ENCODE measurements at regions not wholly inside any gene's neighbourhood (a gene's known extent, or its start where the extent isn't known, plus 50 kb on each side); places are given as distances from the start of the nearest gene placed in this dataset.

DNA sequence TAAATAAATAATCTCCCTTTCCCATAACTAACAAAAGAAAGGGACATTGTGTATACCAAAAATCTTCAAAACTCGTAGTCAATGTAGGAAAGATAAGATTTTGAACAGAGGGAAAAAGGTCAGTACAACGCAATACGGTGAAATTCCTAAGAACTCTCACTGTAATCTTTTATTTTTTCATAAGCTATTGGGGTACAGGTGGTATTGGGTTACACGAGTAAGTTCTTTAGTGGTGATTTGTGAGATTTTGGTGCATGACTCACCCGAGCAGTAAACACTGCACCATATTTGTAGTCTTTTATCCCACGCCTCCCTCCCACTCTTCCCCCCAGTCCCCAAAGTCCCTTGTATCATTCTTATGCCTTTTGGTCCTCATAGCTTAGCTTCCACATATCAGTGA, 718.0 kb downstream of the TBL1XR1 start:
- no peak overlapping the region for H3K4me2 ChIP-seq (ENCODE audit: low read depth, low read length, poor library complexity, severe bottlenecking)
- H3K4me1 ChIP-seq (ENCODE audit: low read length) = no peaks in the 10 kb centered on the region
- peaks cover 4% of the 10 kb centered on the region; the same call in 1 of the 2 replicates for H3K9me3 ChIP-seq (ENCODE audit: low read length)
- DNase-seq = no peak
- no peak overlapping the region for H3K9ac ChIP-seq (ENCODE audit: low read length)
- no peaks in the 10 kb centered on the region for H4K20me1 ChIP-seq (ENCODE audit: insufficient read depth, low read depth, low read length)
- H3K36me3 ChIP-seq (ENCODE audit: insufficient read depth, low read length) = no peaks in the 10 kb centered on the region
- no peak overlapping the region for H3K27ac ChIP-seq (ENCODE audit: low read length)
- H3K9me2 ChIP-seq (replicated peaks; ENCODE audit: insufficient read depth, low read length) = no peaks in the 10 kb centered on the region
- H3K4me3 ChIP-seq (ENCODE audit: low read length) = no peak overlapping the region
- H3K79me2 ChIP-seq (ENCODE audit: low read length) = no peaks in the 10 kb centered on the region
- H2AFZ ChIP-seq (ENCODE audit: low read length) = no peak overlapping the region
- H3K27me3 ChIP-seq (ENCODE audit: low read length) = no peaks in the 10 kb centered on the region

DNA sequence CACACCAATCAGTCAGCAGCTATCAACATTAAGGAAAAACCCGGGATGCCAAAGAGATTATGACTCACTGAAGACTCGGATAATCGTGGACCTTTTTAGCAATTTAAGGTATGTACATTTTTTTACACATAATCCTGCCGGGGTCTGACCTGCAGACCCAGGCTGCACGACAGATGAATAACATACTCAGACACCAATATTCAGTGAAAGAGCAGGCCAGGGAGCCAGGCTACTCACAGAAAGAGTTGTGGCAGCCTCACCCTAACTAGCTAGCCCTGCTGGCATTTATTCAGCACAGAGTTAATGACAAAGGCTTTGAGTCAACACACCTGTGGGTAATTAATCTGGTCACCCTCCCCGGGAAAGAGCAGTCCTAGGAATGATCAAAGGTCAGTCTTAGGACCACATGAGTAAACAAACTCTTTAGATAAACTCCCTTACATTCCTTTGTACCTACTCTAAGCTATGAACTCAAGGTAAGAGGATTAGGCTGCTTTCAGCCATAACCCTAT, 727.5 kb downstream of the TBL1XR1 start:
- H3K9me2 ChIP-seq (replicated peaks; ENCODE audit: insufficient read depth, low read length) = no peaks in the 10 kb centered on the region; the same call in none of the 2 replicates
- H2AFZ ChIP-seq (ENCODE audit: low read length) = no peak overlapping the region
- no peaks in the 10 kb centered on the region for H4K20me1 ChIP-seq (ENCODE audit: insufficient read depth, low read depth, low read length)
- H3K9me3 ChIP-seq (ENCODE audit: low read length) = peaks cover 13% of the 10 kb centered on the region; the same call in 1 of the 2 replicates
- no peak overlapping the region for H3K4me2 ChIP-seq (ENCODE audit: low read depth, low read length, poor library complexity, severe bottlenecking)
- H3K9ac ChIP-seq (ENCODE audit: low read length) = no peak overlapping the region
- H3K4me3 ChIP-seq (ENCODE audit: low read length) = no peak overlapping the region
- no peaks in the 10 kb centered on the region for H3K36me3 ChIP-seq (ENCODE audit: insufficient read depth, low read length)
- no peak overlapping the region for H3K27ac ChIP-seq (ENCODE audit: low read length)
- H3K27me3 ChIP-seq (ENCODE audit: low read length) = no peaks in the 10 kb centered on the region
- DNase-seq = no peak
- H3K4me1 ChIP-seq (ENCODE audit: low read length) = no peaks in the 10 kb centered on the region
- H3K79me2 ChIP-seq (ENCODE audit: low read length) = no peaks in the 10 kb centered on the region

DNA sequence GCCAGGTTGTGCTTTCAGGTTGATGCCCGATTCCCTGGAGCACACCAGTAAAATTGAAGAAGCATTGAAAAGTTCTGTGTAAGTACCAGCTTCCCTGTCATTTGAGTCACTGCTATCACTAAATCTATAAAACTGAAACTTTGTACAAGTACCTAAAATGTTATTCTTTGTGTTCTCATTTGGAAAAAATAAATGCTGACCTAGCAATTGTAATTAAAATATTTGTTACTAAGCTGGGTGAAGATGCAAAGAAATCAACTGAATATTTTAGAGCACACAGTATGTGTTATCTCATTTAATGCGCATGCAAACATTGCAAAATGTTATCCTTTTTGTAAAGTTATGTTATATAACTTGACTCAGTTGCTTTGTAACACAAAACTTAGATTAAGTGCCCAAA, 733.7 kb downstream of the TBL1XR1 start:
- no peak for DNase-seq
- peaks cover 11% of the 10 kb centered on the region for H3K9me3 ChIP-seq (ENCODE audit: low read length)

DNA sequence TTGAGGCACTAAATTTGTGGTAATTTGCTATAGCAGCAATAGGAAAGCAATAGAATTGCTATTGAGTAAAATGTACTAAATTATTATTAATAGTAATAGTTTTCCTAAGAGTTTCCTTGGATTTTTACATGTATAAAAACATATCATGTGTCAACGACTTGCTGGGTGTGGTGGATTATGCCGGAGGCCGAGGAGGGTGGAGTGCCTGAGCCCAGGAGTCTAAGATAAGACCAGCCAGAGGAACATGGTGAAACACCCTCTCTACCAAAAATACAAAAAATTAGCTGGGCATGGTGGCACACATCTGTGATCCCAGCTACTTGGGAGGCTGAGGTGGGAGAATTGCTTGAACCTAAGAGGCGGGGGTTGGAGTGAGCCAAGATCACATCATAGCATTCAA, 749.9 kb downstream of the TBL1XR1 start:
- Histone ChIP-seq H4K20me1 (ENCODE audit: insufficient read depth, low read depth, low read length) (no peaks in the 10 kb centered on the region), H3K27me3 (ENCODE audit: low read length) (no peaks in the 10 kb centered on the region), H3K9me3 (ENCODE audit: low read length) (peaks cover 13% of the 10 kb centered on the region), H3K9ac (ENCODE audit: low read length) (no peak overlapping the region), H3K79me2 (ENCODE audit: low read length) (no peaks in the 10 kb centered on the region), H3K36me3 (ENCODE audit: insufficient read depth, low read length) (no peaks in the 10 kb centered on the region), H3K4me1 (ENCODE audit: low read length) (no peaks in the 10 kb centered on the region), H3K4me3 (ENCODE audit: low read length) (no peak overlapping the region), H2AFZ (ENCODE audit: low read length) (no peak overlapping the region), H3K9me2 (replicated peaks; ENCODE audit: insufficient read depth, low read length) (no peaks in the 10 kb centered on the region), H3K4me2 (ENCODE audit: low read depth, low read length, poor library complexity, severe bottlenecking) (no peak overlapping the region), H3K27ac (ENCODE audit: low read length) (no peak overlapping the region)
- DNase-seq = no peak

More for the DNA sequence above, 733.7 kb downstream of the TBL1XR1 start:
- H2AFZ ChIP-seq (ENCODE audit: low read length) = no peak overlapping the region
- no peaks in the 10 kb centered on the region for H4K20me1 ChIP-seq (ENCODE audit: insufficient read depth, low read depth, low read length)
- no peaks in the 10 kb centered on the region for H3K27me3 ChIP-seq (ENCODE audit: low read length)
- H3K79me2 ChIP-seq (ENCODE audit: low read length) = no peaks in the 10 kb centered on the region
- H3K9me2 ChIP-seq (replicated peaks; ENCODE audit: insufficient read depth, low read length) = no peaks in the 10 kb centered on the region; the same call in 1 of the 2 replicates
- H3K4me2 ChIP-seq (ENCODE audit: low read depth, low read length, poor library complexity, severe bottlenecking) = no peak overlapping the region
- no peaks in the 10 kb centered on the region for H3K36me3 ChIP-seq (ENCODE audit: insufficient read depth, low read length)
- H3K4me3 ChIP-seq (ENCODE audit: low read length) = no peak overlapping the region
- H3K9ac ChIP-seq (ENCODE audit: low read length) = no peak overlapping the region
- H3K27ac ChIP-seq (ENCODE audit: low read length) = no peak overlapping the region
- H3K4me1 ChIP-seq (ENCODE audit: low read length) = no peaks in the 10 kb centered on the region

DNA sequence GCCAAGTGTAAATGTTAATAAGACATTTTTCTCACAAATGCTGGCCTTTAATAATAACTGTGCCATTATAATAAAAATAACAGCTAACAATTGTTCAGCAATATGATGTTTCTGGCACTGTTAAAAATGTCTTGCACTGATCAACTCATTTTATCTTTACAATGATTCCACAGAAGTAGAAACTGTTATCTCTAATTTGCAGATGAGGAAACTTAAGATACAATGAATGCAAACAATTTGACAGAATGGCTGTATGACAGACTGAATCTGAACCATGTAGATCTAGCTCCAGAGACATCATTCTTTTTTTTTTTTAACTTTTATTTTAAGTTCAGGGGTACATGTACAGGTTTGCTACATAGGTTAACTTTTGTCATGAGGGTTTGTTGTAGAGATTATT, 755.0 kb downstream of the TBL1XR1 start:
- H3K27ac ChIP-seq (ENCODE audit: low read length) = no peak overlapping the region

DNA sequence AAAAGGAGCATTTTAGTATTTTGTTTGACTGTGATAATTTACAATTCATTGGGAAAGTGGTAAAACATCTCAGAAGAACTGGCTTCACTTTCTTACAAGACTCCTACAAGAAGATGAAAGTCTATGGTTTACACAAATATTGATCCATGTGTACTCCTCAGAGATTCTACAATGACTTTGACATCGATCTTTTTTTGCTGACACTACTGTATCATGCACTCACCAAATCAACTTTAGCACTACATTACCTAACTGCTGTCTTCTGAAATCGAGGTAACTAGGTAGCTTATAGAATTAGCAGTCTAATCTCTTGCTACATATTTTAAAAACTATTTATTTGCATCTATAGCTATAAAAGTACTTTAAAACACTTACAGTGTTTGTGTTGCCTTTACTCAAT, 757.6 kb downstream of the TBL1XR1 start:
- Histone ChIP-seq H3K4me3 (ENCODE audit: low read length) (no peak overlapping the region), H3K9me2 (replicated peaks; ENCODE audit: insufficient read depth, low read length) (no peaks in the 10 kb centered on the region), H4K20me1 (ENCODE audit: insufficient read depth, low read depth, low read length) (no peaks in the 10 kb centered on the region), H2AFZ (ENCODE audit: low read length) (no peak overlapping the region), H3K4me1 (ENCODE audit: low read length) (no peaks in the 10 kb centered on the region), H3K9ac (ENCODE audit: low read length) (no peak overlapping the region), H3K36me3 (ENCODE audit: insufficient read depth, low read length) (no peaks in the 10 kb centered on the region), H3K27ac (ENCODE audit: low read length) (no peak overlapping the region), H3K79me2 (ENCODE audit: low read length) (no peaks in the 10 kb centered on the region), H3K9me3 (ENCODE audit: low read length) (peaks cover 10% of the 10 kb centered on the region), H3K27me3 (ENCODE audit: low read length) (no peaks in the 10 kb centered on the region), H3K4me2 (ENCODE audit: low read depth, low read length, poor library complexity, severe bottlenecking) (no peak overlapping the region)
- no peak for DNase-seq

More for the DNA sequence above, 755.0 kb downstream of the TBL1XR1 start:
- H3K79me2 ChIP-seq (ENCODE audit: low read length) = no peaks in the 10 kb centered on the region
- no peak overlapping the region for H3K9ac ChIP-seq (ENCODE audit: low read length)
- H3K4me2 ChIP-seq (ENCODE audit: low read depth, low read length, poor library complexity, severe bottlenecking) = no peak overlapping the region
- H4K20me1 ChIP-seq (ENCODE audit: insufficient read depth, low read depth, low read length) = no peaks in the 10 kb centered on the region
- H3K36me3 ChIP-seq (ENCODE audit: insufficient read depth, low read length) = no peaks in the 10 kb centered on the region
- no peaks in the 10 kb centered on the region for H3K9me2 ChIP-seq (replicated peaks; ENCODE audit: insufficient read depth, low read length)
- H2AFZ ChIP-seq (ENCODE audit: low read length) = no peak overlapping the region
- H3K9me3 ChIP-seq (ENCODE audit: low read length) = peaks cover 13% of the 10 kb centered on the region
- DNase-seq = no peak
- no peaks in the 10 kb centered on the region for H3K4me1 ChIP-seq (ENCODE audit: low read length)
- no peak overlapping the region for H3K4me3 ChIP-seq (ENCODE audit: low read length)
- no peaks in the 10 kb centered on the region for H3K27me3 ChIP-seq (ENCODE audit: low read length)

DNA sequence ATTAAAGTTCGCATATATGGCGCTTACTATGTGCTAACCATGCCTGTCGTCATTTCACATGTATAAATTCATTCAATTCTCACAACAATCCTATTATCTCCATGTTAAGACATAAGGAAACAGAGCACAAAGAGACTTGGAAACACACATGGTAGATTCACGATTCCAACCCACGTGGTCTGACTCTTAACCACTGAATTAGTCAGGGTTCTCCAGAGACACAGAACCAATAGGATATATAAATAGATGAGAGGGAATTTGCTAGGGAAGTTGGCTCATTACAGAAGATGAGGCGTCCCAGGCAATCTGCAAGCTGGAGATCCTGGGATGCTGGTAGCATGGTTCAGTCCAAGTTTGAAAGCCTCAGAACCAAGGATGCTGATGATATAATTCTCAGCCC, 765.3 kb downstream of the TBL1XR1 start:
- no peak for DNase-seq
- Histone ChIP-seq H4K20me1 (ENCODE audit: insufficient read depth, low read depth, low read length) (no peaks in the 10 kb centered on the region), H3K27me3 (ENCODE audit: low read length) (no peaks in the 10 kb centered on the region), H3K4me2 (ENCODE audit: low read depth, low read length, poor library complexity, severe bottlenecking) (no peak overlapping the region), H3K9me3 (ENCODE audit: low read length) (no peaks in the 10 kb centered on the region), H3K4me3 (ENCODE audit: low read length) (no peak overlapping the region), H3K9me2 (replicated peaks; ENCODE audit: insufficient read depth, low read length) (no peaks in the 10 kb centered on the region), H3K9ac (ENCODE audit: low read length) (no peak overlapping the region), H3K79me2 (ENCODE audit: low read length) (no peaks in the 10 kb centered on the region), H3K4me1 (ENCODE audit: low read length) (no peaks in the 10 kb centered on the region), H2AFZ (ENCODE audit: low read length) (no peak overlapping the region), H3K27ac (ENCODE audit: low read length) (no peak overlapping the region), H3K36me3 (ENCODE audit: insufficient read depth, low read length) (no peaks in the 10 kb centered on the region)

DNA sequence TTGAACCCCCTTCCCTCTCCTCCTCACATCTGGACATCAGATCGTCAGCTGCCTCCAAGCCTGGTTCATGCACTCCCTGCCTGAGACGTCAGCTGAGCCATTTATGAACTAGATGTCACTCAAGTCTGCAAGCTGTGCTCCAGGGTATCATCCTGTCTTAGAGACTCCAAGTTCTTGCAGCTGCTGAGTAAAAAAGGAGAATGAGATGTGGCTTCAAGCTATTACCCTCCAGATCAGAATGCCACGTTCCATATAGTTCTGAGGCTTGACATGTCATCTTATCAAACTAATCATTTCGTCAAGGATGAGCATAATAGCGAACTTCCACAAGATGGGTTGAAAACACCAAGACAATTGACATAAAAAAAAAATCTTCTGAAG, 766.3 kb downstream of the TBL1XR1 start:
- Histone ChIP-seq H3K27ac (ENCODE audit: low read length) (no peak overlapping the region), H3K9ac (ENCODE audit: low read length) (no peak overlapping the region), H3K79me2 (ENCODE audit: low read length) (no peaks in the 10 kb centered on the region), H3K9me3 (ENCODE audit: low read length) (no peaks in the 10 kb centered on the region), H4K20me1 (ENCODE audit: insufficient read depth, low read depth, low read length) (no peaks in the 10 kb centered on the region), H3K4me2 (ENCODE audit: low read depth, low read length, poor library complexity, severe bottlenecking) (no peak overlapping the region), H3K36me3 (ENCODE audit: insufficient read depth, low read length) (no peaks in the 10 kb centered on the region), H3K4me3 (ENCODE audit: low read length) (no peak overlapping the region), H3K4me1 (ENCODE audit: low read length) (no peaks in the 10 kb centered on the region), H2AFZ (ENCODE audit: low read length) (no peak overlapping the region), H3K27me3 (ENCODE audit: low read length) (no peaks in the 10 kb centered on the region), H3K9me2 (replicated peaks; ENCODE audit: insufficient read depth, low read length) (no peaks in the 10 kb centered on the region)
- no peak for DNase-seq
